IMR-90 (cell line): ENCODE measurements at regions not wholly inside any gene's neighbourhood (a gene's known extent, or its start where the extent isn't known, plus 50 kb on each side); places are given as distances from the start of the nearest gene placed in this dataset.

ENCODE experiments used
- ATAC-seq: fragments of 200-7000 bp; cut with Tn5 transposase; 2 replicates; pipeline ENCODE4 v1.9.1; 2020; ENCODE audit warnings: low read depth, mild to moderate bottlenecking, moderate library complexity
- BruUV-seq: library from RNA; stranded (reverse); fragments of 400-500 nt; replicated peaks from 2 replicates; lab custom pipeline; 2021; lab: Mats Ljungman, UMichigan
- CTCF ChIA-PET: fragments of 300-600 bp; formaldehyde crosslinking; extraction: SDS; loops from one replicate; lab custom pipeline; 2021; ENCODE audit warnings: antibody characterized with exemption; lab: Yijun Ruan, JAX
- POLR2A ChIA-PET: fragments of 300-600 bp; sonication (Branson Sonifier 250); formaldehyde crosslinking; loops from one replicate; lab custom pipeline; 2022; ENCODE audit warnings: antibody characterized with exemption; ENCODE audit not compliant: unreplicated experiment; lab: Charles Lee
- DNase-seq: peaks from one replicate; pipeline ENCODE4 v3.0.0; 2013
- H2AFZ ChIP-seq: replicated peaks from 2 replicates; pipeline ENCODE3; 2013; ENCODE audit warnings: low read length, mild to moderate bottlenecking; ENCODE audit not compliant: poor library complexity
- H2AK5ac ChIP-seq: 2 replicates; pipeline ENCODE4 v1.6.1; 2013; ENCODE audit warnings: low read depth, low read length, inconsistent platforms
- H2AK9ac ChIP-seq: replicated peaks from 2 replicates; pipeline ENCODE3; 2013; ENCODE audit warnings: mild to moderate bottlenecking, low read depth, low read length, moderate library complexity; ENCODE audit not compliant: poor library complexity
- H2BK120ac ChIP-seq: 2 replicates; pipeline ENCODE4 v1.6.1; 2013; ENCODE audit warnings: low read depth, low read length, inconsistent platforms
- H2BK15ac ChIP-seq: 3 replicates; pipeline ENCODE4 v1.6.1; 2013; ENCODE audit warnings: low read depth, low read length, inconsistent platforms
- H2BK20ac ChIP-seq: 2 replicates; pipeline ENCODE4 v1.6.1; 2013; ENCODE audit warnings: low read depth, mild to moderate bottlenecking, inconsistent platforms, low read length, moderate library complexity
- H2BK5ac ChIP-seq: 2 replicates; pipeline ENCODE4 v1.6.1; 2013; ENCODE audit warnings: mild to moderate bottlenecking, low read depth, low read length, inconsistent platforms; ENCODE audit not compliant: poor library complexity, severe bottlenecking
- H3K14ac ChIP-seq: replicated peaks from 2 replicates; pipeline ENCODE4 v1.6.1; 2013; ENCODE audit warnings: low read depth, low read length, inconsistent platforms
- H3K18ac ChIP-seq: 2 replicates; pipeline ENCODE4 v1.6.1; 2013; ENCODE audit warnings: low read depth, low read length, control low read depth
- H3K23ac ChIP-seq: 2 replicates; pipeline ENCODE4 v1.6.1; 2013; ENCODE audit warnings: low read depth, low read length, inconsistent platforms
- H3K27ac ChIP-seq: 2 replicates; pipeline ENCODE4 v1.5.1; 2013; ENCODE audit warnings: mild to moderate bottlenecking, control low read depth, low read length; ENCODE audit not compliant: insufficient read depth
- H3K27me3 ChIP-seq: 2 replicates; pipeline ENCODE4 v1.6.1; 2013; ENCODE audit warnings: low read length; ENCODE audit not compliant: control insufficient read depth, insufficient read depth
- H3K36me3 ChIP-seq: 2 replicates; pipeline ENCODE4 v1.6.1; 2013; ENCODE audit warnings: low read length, mixed read lengths; ENCODE audit not compliant: control insufficient read depth, insufficient read depth
- H3K4ac ChIP-seq: 2 replicates; pipeline ENCODE4 v1.6.1; 2013; ENCODE audit warnings: low read depth, low read length, inconsistent platforms
- H3K4me1 ChIP-seq: 2 replicates; pipeline ENCODE4 v1.6.1; 2013; ENCODE audit warnings: low read length, mixed read lengths; ENCODE audit not compliant: control insufficient read depth, insufficient read depth
- H3K4me2 ChIP-seq: 2 replicates; pipeline ENCODE4 v1.6.1; 2013; ENCODE audit warnings: low read depth, mild to moderate bottlenecking, control low read depth, low read length, moderate library complexity
- H3K4me3 ChIP-seq: 2 replicates; pipeline ENCODE4 v1.5.1; 2013; ENCODE audit warnings: low read depth, mild to moderate bottlenecking, control low read depth, low read length, moderate library complexity; ENCODE audit not compliant: insufficient read depth
- H3K56ac ChIP-seq: 2 replicates; pipeline ENCODE4 v1.6.1; 2013; ENCODE audit warnings: low read length, inconsistent platforms; ENCODE audit not compliant: insufficient read depth; ENCODE audit errors: extremely low read depth
- H3K79me1 ChIP-seq, 2 experiments: 2 replicates each; pipeline ENCODE4 v1.6.1; 2013; ENCODE audit warnings: low read length in 2 of 2, inconsistent platforms in 1 of 2, low read depth in 1 of 2
- H3K9ac ChIP-seq: 2 replicates; pipeline ENCODE4 v1.6.1; 2013; ENCODE audit warnings: low read depth, low read length, control low read depth
- H3K9me1 ChIP-seq: 2 replicates; pipeline ENCODE4 v1.6.1; 2013; ENCODE audit warnings: low read length, inconsistent platforms; ENCODE audit not compliant: insufficient read depth
- H3K9me3 ChIP-seq: 2 replicates; pipeline ENCODE4 v1.6.1; 2013; ENCODE audit warnings: low read length; ENCODE audit not compliant: control insufficient read depth, insufficient read depth
- H4K20me1 ChIP-seq: 2 replicates; pipeline ENCODE4 v1.6.1; 2013; ENCODE audit warnings: low read length, inconsistent platforms; ENCODE audit not compliant: insufficient read depth
- H4K5ac ChIP-seq: 2 replicates; pipeline ENCODE4 v1.6.1; 2013; ENCODE audit warnings: mild to moderate bottlenecking, low read depth, low read length, control low read depth
- H4K8ac ChIP-seq, 2 experiments: 2 replicates each; pipeline ENCODE4 v1.6.1; 2013; ENCODE audit warnings: low read depth in 2 of 2, low read length in 2 of 2, control low read depth in 1 of 2, inconsistent platforms in 1 of 2
- H4K91ac ChIP-seq: 2 replicates; pipeline ENCODE4 v1.6.1; 2013; ENCODE audit warnings: low read depth, low read length, inconsistent platforms; ENCODE audit not compliant: insufficient read depth
- BHLHE40 ChIP-seq: fragments of 150-350 bp; IDR thresholded peaks from 2 replicates; pipeline ENCODE4 v1.6.1; 2016; ENCODE audit warnings: mild to moderate bottlenecking, low read depth, low read length
- CEBPB ChIP-seq: IDR thresholded peaks from 2 replicates; pipeline ENCODE4 v1.6.1; 2012; ENCODE audit warnings: low read depth, low read length, improper control_type of control experiment
- CHD1 ChIP-seq: IDR thresholded peaks from 2 replicates; pipeline ENCODE4 v1.6.1; 2012; ENCODE audit warnings: low read depth, low read length, improper control_type of control experiment
- FOS ChIP-seq: fragments of 150-350 bp; IDR thresholded peaks from 2 replicates; pipeline ENCODE4 v1.6.1; 2016; ENCODE audit warnings: low read depth, low read length
- MAFK ChIP-seq: IDR thresholded peaks from 2 replicates; pipeline ENCODE4 v1.6.1; 2012; ENCODE audit warnings: low read depth, low read length, improper control_type of control experiment
- MAZ ChIP-seq: IDR thresholded peaks from 2 replicates; pipeline ENCODE4 v1.6.1; 2012; ENCODE audit warnings: low read depth, mild to moderate bottlenecking, low read length, improper control_type of control experiment, moderate library complexity, borderline replicate concordance
- MXI1 ChIP-seq: IDR thresholded peaks from 2 replicates; pipeline ENCODE4 v1.6.1; 2012; ENCODE audit warnings: low read depth, mild to moderate bottlenecking, low read length, moderate library complexity, borderline replicate concordance
- NFE2L2 ChIP-seq: fragments of 150-350 bp; IDR thresholded peaks from 2 replicates; pipeline ENCODE4 v1.6.1; 2016; ENCODE audit warnings: low read depth, mild to moderate bottlenecking, low read length
- POLR2A ChIP-seq: IDR thresholded peaks from 2 replicates; pipeline ENCODE4 v1.6.1; 2012; ENCODE audit warnings: mild to moderate bottlenecking, low read depth, low read length
- RAD21 ChIP-seq: IDR thresholded peaks from 2 replicates; pipeline ENCODE4 v1.6.1; 2012; ENCODE audit warnings: low read length, improper control_type of control experiment
- RCOR1 ChIP-seq: IDR thresholded peaks from 2 replicates; pipeline ENCODE4 v1.6.1; 2012; ENCODE audit warnings: mild to moderate bottlenecking, low read length, improper control_type of control experiment; ENCODE audit not compliant: insufficient replicate concordance
- RFX5 ChIP-seq: IDR thresholded peaks from 2 replicates; pipeline ENCODE4 v1.8.0; 2012; ENCODE audit warnings: low read depth, mild to moderate bottlenecking, low read length, moderate library complexity
- SMC3 ChIP-seq: fragments of 150-350 bp; IDR thresholded peaks from 2 replicates; pipeline ENCODE4 v1.6.1; 2016; ENCODE audit warnings: low read depth, mild to moderate bottlenecking, antibody characterized with exemption, low read length, moderate library complexity
- WGBS, 2 experiments: methylation state at CpG; one replicate each; pipeline versions ENCODE4 v1.1.5 to v1.1.7; 2013; ENCODE audit warnings: missing lambda C conversion rate in 2 of 2; ENCODE audit not compliant: insufficient read length in 1 of 2; ENCODE audit errors: extremely low coverage in 2 of 2; 5-methylcytosine and 5-hydroxymethylcytosine counted together
- dilution Hi-C: fragments of 300-500 bp; cut with HindIII; formaldehyde crosslinking; loops from one replicate; pipeline ENCODE4 v1.14.3; 2018; ENCODE audit warnings: low sequenced_read_pairs; ENCODE audit not compliant: unreplicated experiment
- in situ Hi-C: fragments of 300-500 bp; cut with MboI; formaldehyde crosslinking; loops from 3 replicates; pipeline ENCODE4 v1.14.3; 2019; ENCODE audit warnings: low sequenced_read_pairs, inconsistent platforms, mixed read lengths
- intact Hi-C: fragments of 100-400 bp; cut with micrococcal nuclease; formaldehyde crosslinking; loops from 2 replicates; pipeline ENCODE4 v1.10.0; 2022
- TF ChIP-seq, protein P1 (sequence below): conservative IDR thresholded peaks from 2 replicates; pipeline ENCODE4 v1.5.1; 2012; ENCODE audit warnings: mild to moderate bottlenecking, low read depth, low read length, improper control_type of control experiment
- TF ChIP-seq, protein P2 (sequence below): fragments of 150-350 bp; IDR thresholded peaks from 2 replicates; pipeline ENCODE4 v1.6.1; 2017; ENCODE audit warnings: mild to moderate bottlenecking, antibody characterized with exemption, low read length, low read depth
- TF ChIP-seq, protein P3 (sequence below): fragments of 150-350 bp; IDR thresholded peaks from 2 replicates; pipeline ENCODE4 v1.6.1; 2016; ENCODE audit warnings: low read depth, mild to moderate bottlenecking, low read length, moderate library complexity, borderline replicate concordance

DNA sequence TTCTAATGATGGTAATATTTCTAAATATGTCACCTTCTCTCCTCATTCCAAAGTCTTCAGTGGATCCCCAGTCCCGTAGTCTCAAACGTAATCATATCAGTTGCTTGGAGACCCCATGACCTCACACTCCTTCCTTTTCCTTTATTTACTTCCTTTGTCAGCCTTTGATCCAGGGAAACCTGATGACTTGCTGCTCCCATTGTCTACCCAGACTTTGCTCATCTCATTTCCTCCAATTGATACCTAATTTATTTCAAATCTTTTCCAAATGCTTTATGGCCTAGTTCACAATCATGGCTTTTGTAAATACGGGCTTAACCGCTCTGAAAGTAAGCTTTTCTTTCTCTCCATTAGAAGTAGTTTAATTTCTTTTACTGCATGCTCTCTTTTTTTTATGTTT is 402.4 kb upstream of the CYRIA start:
- Histone ChIP-seq H2BK5ac (no peak overlapping the region), H3K9me3 (peaks cover 7% of the 10 kb centered on the region), H3K36me3 (no peaks in the 10 kb centered on the region), H3K79me1 (no peaks in the 10 kb centered on the region), H3K9ac (no peak overlapping the region), H2AFZ (no peak overlapping the region), H3K9me1 (no peaks in the 10 kb centered on the region), H3K56ac (no peak overlapping the region), H2BK15ac (no peak overlapping the region), H4K5ac (no peak overlapping the region), H3K4me1 (no peaks in the 10 kb centered on the region), H3K4me2 (no peak overlapping the region), H4K20me1 (no peaks in the 10 kb centered on the region), H3K4me3 (no peak overlapping the region), H4K8ac (no peak overlapping the region), H3K4ac (no peak overlapping the region), H2BK20ac (no peak overlapping the region), H3K27me3 (no peaks in the 10 kb centered on the region), H3K27ac (no peak overlapping the region), H3K14ac (no peak overlapping the region), H3K23ac (no peak overlapping the region), H3K18ac (no peak overlapping the region), H2BK120ac (no peak overlapping the region), H2AK5ac (no peak overlapping the region), H2AK9ac (no peak overlapping the region), H4K91ac (no peak overlapping the region)
- POLR2A ChIA-PET, result no interaction called here
- WGBS, 2 experiments, result no CpG with 5 or more reads among the region's 4 CpGs
- intact Hi-C loops, result no loop called here
- in situ Hi-C loops, result no loop called here
- CTCF ChIA-PET, result no interaction called here
- BruUV-seq, result no TSS peak
- ATAC-seq, result no peak
- dilution Hi-C loops, result no loop called here
- DNase-seq, result no peak
- TF ChIP-seq BHLHE40 (no peak), MXI1 (no peak), FOS (no peak), SMC3 (no peak), NFE2L2 (no peak), RAD21 (no peak), RCOR1 (no peak), CEBPB (no peak), MAZ (no peak), CHD1 (no peak), MAFK (no peak), RFX5 (no peak), POLR2A (no peak)
- TF ChIP-seq, protein P1, sequence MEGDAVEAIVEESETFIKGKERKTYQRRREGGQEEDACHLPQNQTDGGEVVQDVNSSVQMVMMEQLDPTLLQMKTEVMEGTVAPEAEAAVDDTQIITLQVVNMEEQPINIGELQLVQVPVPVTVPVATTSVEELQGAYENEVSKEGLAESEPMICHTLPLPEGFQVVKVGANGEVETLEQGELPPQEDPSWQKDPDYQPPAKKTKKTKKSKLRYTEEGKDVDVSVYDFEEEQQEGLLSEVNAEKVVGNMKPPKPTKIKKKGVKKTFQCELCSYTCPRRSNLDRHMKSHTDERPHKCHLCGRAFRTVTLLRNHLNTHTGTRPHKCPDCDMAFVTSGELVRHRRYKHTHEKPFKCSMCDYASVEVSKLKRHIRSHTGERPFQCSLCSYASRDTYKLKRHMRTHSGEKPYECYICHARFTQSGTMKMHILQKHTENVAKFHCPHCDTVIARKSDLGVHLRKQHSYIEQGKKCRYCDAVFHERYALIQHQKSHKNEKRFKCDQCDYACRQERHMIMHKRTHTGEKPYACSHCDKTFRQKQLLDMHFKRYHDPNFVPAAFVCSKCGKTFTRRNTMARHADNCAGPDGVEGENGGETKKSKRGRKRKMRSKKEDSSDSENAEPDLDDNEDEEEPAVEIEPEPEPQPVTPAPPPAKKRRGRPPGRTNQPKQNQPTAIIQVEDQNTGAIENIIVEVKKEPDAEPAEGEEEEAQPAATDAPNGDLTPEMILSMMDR, result no peak
- TF ChIP-seq, protein P2, sequence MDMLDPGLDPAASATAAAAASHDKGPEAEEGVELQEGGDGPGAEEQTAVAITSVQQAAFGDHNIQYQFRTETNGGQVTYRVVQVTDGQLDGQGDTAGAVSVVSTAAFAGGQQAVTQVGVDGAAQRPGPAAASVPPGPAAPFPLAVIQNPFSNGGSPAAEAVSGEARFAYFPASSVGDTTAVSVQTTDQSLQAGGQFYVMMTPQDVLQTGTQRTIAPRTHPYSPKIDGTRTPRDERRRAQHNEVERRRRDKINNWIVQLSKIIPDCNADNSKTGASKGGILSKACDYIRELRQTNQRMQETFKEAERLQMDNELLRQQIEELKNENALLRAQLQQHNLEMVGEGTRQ, result no peak
- TF ChIP-seq, protein P3, sequence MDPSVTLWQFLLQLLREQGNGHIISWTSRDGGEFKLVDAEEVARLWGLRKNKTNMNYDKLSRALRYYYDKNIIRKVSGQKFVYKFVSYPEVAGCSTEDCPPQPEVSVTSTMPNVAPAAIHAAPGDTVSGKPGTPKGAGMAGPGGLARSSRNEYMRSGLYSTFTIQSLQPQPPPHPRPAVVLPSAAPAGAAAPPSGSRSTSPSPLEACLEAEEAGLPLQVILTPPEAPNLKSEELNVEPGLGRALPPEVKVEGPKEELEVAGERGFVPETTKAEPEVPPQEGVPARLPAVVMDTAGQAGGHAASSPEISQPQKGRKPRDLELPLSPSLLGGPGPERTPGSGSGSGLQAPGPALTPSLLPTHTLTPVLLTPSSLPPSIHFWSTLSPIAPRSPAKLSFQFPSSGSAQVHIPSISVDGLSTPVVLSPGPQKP, result no peak
